HL-60 (cell line): ENCODE measurements at regions not wholly inside any gene's neighbourhood (a gene's known extent, or its start where the extent isn't known, plus 50 kb on each side); places are given as distances from the start of the nearest gene placed in this dataset.

ENCODE experiments used
- TF ChIP-seq, protein P1 (sequence below): IDR thresholded peaks from 2 replicates; pipeline ENCODE4 v1.6.1; 2012; ENCODE audit warnings: low read depth; ENCODE audit not compliant: insufficient replicate concordance
- TF ChIP-seq, protein P2 (sequence below): IDR thresholded peaks from one replicate; pipeline ENCODE4 v1.5.1; 2011; ENCODE audit warnings: low read length, control low read depth, inconsistent platforms; ENCODE audit not compliant: insufficient read depth

DNA sequence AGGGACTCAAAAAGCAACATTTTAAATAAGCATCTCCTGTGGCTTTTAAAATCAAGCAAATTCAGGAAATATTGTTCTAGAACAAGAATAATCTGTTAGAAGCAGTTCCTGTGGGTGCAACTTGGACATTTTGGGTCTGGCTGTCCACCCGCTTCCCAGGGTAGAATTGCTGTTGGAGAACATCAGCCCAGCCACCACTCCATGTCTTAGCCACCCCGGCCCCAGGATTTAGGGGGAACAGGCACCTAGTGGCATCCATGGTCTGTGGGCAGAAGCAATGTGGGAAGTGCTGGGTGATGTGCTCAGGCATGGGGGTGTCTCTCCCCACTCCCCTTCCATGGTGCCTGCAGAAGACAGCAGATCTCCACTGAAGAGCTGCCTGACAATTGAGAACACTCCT, 162.6 kb downstream of the KLF13 start:
- TF ChIP-seq, protein P1, sequence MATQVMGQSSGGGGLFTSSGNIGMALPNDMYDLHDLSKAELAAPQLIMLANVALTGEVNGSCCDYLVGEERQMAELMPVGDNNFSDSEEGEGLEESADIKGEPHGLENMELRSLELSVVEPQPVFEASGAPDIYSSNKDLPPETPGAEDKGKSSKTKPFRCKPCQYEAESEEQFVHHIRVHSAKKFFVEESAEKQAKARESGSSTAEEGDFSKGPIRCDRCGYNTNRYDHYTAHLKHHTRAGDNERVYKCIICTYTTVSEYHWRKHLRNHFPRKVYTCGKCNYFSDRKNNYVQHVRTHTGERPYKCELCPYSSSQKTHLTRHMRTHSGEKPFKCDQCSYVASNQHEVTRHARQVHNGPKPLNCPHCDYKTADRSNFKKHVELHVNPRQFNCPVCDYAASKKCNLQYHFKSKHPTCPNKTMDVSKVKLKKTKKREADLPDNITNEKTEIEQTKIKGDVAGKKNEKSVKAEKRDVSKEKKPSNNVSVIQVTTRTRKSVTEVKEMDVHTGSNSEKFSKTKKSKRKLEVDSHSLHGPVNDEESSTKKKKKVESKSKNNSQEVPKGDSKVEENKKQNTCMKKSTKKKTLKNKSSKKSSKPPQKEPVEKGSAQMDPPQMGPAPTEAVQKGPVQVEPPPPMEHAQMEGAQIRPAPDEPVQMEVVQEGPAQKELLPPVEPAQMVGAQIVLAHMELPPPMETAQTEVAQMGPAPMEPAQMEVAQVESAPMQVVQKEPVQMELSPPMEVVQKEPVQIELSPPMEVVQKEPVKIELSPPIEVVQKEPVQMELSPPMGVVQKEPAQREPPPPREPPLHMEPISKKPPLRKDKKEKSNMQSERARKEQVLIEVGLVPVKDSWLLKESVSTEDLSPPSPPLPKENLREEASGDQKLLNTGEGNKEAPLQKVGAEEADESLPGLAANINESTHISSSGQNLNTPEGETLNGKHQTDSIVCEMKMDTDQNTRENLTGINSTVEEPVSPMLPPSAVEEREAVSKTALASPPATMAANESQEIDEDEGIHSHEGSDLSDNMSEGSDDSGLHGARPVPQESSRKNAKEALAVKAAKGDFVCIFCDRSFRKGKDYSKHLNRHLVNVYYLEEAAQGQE = no peak
- TF ChIP-seq, protein P2, sequence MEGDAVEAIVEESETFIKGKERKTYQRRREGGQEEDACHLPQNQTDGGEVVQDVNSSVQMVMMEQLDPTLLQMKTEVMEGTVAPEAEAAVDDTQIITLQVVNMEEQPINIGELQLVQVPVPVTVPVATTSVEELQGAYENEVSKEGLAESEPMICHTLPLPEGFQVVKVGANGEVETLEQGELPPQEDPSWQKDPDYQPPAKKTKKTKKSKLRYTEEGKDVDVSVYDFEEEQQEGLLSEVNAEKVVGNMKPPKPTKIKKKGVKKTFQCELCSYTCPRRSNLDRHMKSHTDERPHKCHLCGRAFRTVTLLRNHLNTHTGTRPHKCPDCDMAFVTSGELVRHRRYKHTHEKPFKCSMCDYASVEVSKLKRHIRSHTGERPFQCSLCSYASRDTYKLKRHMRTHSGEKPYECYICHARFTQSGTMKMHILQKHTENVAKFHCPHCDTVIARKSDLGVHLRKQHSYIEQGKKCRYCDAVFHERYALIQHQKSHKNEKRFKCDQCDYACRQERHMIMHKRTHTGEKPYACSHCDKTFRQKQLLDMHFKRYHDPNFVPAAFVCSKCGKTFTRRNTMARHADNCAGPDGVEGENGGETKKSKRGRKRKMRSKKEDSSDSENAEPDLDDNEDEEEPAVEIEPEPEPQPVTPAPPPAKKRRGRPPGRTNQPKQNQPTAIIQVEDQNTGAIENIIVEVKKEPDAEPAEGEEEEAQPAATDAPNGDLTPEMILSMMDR = no peak
